ENCODE measurements at regions not wholly inside any gene's neighbourhood (a gene's known extent, or its start where the extent isn't known, plus 50 kb on each side); places are given as distances from the start of the nearest gene placed in this dataset.

- intact Hi-C loops (cut with micrococcal nuclease) = no loop called here
- no peak overlapping the region for H2AFZ ChIP-seq (ENCODE audit: insufficient read depth, low read depth, low read length, poor library complexity, severe bottlenecking)
Observed at GRCh38 chr18:73043211-73043610, 175.4 kb upstream of the NETO1 start.

DNA sequence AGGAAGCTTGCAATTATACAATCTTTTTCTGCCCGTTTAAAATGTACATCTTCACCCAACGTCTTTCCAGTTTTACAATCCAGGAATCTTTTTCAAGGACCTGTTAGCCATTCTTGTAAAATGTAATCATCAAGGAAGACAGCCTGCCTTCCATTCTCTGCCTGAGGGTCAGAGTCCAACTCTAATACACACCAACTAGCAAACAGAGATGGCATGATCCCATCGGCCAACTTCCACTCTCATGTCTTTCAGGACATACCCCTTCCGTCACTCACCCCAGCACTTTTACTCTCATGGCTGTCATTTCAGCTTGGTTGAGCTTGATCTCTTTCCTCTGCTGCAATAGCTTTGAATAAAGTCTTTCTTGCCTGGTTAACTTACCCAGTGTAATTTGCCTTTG is 172.5 kb upstream of the NETO1 start:
- no peak overlapping the region for H2AFZ ChIP-seq (ENCODE audit: insufficient read depth, low read depth, low read length, poor library complexity, severe bottlenecking)
- no peaks in the 10 kb centered on the region for H3K4me1 ChIP-seq (ENCODE audit: control insufficient read depth in 1 of 2, insufficient read depth in 2 of 2, low read length in 2 of 2)
- TF ChIP-seq, protein P1, sequence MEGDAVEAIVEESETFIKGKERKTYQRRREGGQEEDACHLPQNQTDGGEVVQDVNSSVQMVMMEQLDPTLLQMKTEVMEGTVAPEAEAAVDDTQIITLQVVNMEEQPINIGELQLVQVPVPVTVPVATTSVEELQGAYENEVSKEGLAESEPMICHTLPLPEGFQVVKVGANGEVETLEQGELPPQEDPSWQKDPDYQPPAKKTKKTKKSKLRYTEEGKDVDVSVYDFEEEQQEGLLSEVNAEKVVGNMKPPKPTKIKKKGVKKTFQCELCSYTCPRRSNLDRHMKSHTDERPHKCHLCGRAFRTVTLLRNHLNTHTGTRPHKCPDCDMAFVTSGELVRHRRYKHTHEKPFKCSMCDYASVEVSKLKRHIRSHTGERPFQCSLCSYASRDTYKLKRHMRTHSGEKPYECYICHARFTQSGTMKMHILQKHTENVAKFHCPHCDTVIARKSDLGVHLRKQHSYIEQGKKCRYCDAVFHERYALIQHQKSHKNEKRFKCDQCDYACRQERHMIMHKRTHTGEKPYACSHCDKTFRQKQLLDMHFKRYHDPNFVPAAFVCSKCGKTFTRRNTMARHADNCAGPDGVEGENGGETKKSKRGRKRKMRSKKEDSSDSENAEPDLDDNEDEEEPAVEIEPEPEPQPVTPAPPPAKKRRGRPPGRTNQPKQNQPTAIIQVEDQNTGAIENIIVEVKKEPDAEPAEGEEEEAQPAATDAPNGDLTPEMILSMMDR (IDR thresholded peaks at IDR 0.05) = no peak
- peaks cover 0 to 8% (median 3%) of the 10 kb centered on the region in 7 donors for H3K9me3 Mint-ChIP-seq
- H3K36me3 Mint-ChIP-seq = no peaks in the 10 kb centered on the region
- no peaks in the 10 kb centered on the region for H3K36me3 ChIP-seq (replicated peaks in 1 of 2; ENCODE audit: control insufficient read depth in 1 of 2, insufficient read depth in 2 of 2, low read length in 2 of 2)
- no peak overlapping the region for H3K9ac ChIP-seq (ENCODE audit: insufficient read depth, low read length, poor library complexity, severe bottlenecking)
- no peak overlapping the region for H3K4me3 Mint-ChIP-seq
- H3K4me1 Mint-ChIP-seq = no peaks in the 10 kb centered on the region
- H3K27me3 Mint-ChIP-seq (ENCODE audit: low read depth in 3 of 3) = peaks cover 0 to 2% (median 0%) of the 10 kb centered on the region in 3 donors
- no peak for DNase-seq
- H3K4me2 ChIP-seq (replicated peaks; ENCODE audit: extremely low read depth, low read length, poor library complexity, severe bottlenecking) = no peak overlapping the region
- intact Hi-C loops (cut with micrococcal nuclease) = no loop called here
- no peaks in the 10 kb centered on the region for H4K20me1 ChIP-seq (ENCODE audit: insufficient read depth, low read length)
- no peaks in the 10 kb centered on the region for H3K79me2 ChIP-seq (ENCODE audit: insufficient read depth, low read length)
- H3K4me3 ChIP-seq (replicated peaks in 1 of 3; ENCODE audit: low read depth in 2 of 3, low read length in 3 of 3) = no peak overlapping the region
- H3K9me3 ChIP-seq (replicated peaks in 1 of 2; ENCODE audit: control insufficient read depth in 1 of 2, insufficient read depth in 1 of 2, low read length in 2 of 2) = no peaks in the 10 kb centered on the region
- no peak overlapping the region for H3K27ac ChIP-seq (ENCODE audit: low read depth in 1 of 2, low read length in 2 of 2)
- no peak overlapping the region for H3K27ac Mint-ChIP-seq
- 98% methylated on average over 4 of the region's 4 CpGs for WGBS (ENCODE audit: insufficient coverage)
- H3K27me3 ChIP-seq (ENCODE audit: control insufficient read depth in 2 of 2, insufficient read depth in 2 of 2, low read length in 2 of 2) = no peaks in the 10 kb centered on the region

More at GRCh38 chr18:73043211-73043610, 175.4 kb upstream of the NETO1 start:
- Mint-ChIP-seq H3K27me3 (ENCODE audit: low read depth in 3 of 3) (peaks cover 0 to 2% (median 0%) of the 10 kb centered on the region in 3 donors), H3K9me3 (peaks cover 0 to 8% (median 1%) of the 10 kb centered on the region in 7 donors), H3K4me1 (no peaks in the 10 kb centered on the region), H3K36me3 (no peaks in the 10 kb centered on the region), H3K4me3 (no peak overlapping the region), H3K27ac (no peak overlapping the region)
- Histone ChIP-seq H3K4me3 (replicated peaks in 1 of 3; ENCODE audit: low read depth in 2 of 3, low read length in 3 of 3) (no peak overlapping the region), H3K4me1 (ENCODE audit: control insufficient read depth in 1 of 2, insufficient read depth in 2 of 2, low read length in 2 of 2) (no peaks in the 10 kb centered on the region), H3K4me2 (replicated peaks; ENCODE audit: extremely low read depth, low read length, poor library complexity, severe bottlenecking) (no peak overlapping the region), H4K20me1 (ENCODE audit: insufficient read depth, low read length) (no peaks in the 10 kb centered on the region), H3K9ac (ENCODE audit: insufficient read depth, low read length, poor library complexity, severe bottlenecking) (no peak overlapping the region), H3K9me3 (replicated peaks in 1 of 2; ENCODE audit: control insufficient read depth in 1 of 2, insufficient read depth in 1 of 2, low read length in 2 of 2) (no peaks in the 10 kb centered on the region), H3K27ac (ENCODE audit: low read depth in 1 of 2, low read length in 2 of 2) (no peak overlapping the region), H3K36me3 (replicated peaks in 1 of 2; ENCODE audit: control insufficient read depth in 1 of 2, insufficient read depth in 2 of 2, low read length in 2 of 2) (no peaks in the 10 kb centered on the region), H3K27me3 (ENCODE audit: control insufficient read depth in 2 of 2, insufficient read depth in 2 of 2, low read length in 2 of 2) (no peaks in the 10 kb centered on the region), H3K79me2 (ENCODE audit: insufficient read depth, low read length) (no peaks in the 10 kb centered on the region)
- TF ChIP-seq, protein P1 (IDR thresholded peaks at IDR 0.05) = no peak
- DNase-seq = no peak
- 48% methylated on average over 3 of the region's 4 CpGs for WGBS (ENCODE audit: insufficient coverage)

Data from CD14-positive monocyte (primary cell).